IPS-NIHi11 (cell line): ENCODE measurements at regions not wholly inside any gene's neighbourhood (a gene's known extent, or its start where the extent isn't known, plus 50 kb on each side); places are given as distances from the start of the nearest gene placed in this dataset.
"Not testable (repeated sequence)": the region's sequence is repeated elsewhere in the genome, so short reads cannot be mapped to it uniquely, and the experiment has no call there.

Experiments
- DNase-seq: peaks from one replicate; pipeline ENCODE4 v3.0.0; 2012; ENCODE audit warnings: mixed read lengths, low spot score

DNA sequence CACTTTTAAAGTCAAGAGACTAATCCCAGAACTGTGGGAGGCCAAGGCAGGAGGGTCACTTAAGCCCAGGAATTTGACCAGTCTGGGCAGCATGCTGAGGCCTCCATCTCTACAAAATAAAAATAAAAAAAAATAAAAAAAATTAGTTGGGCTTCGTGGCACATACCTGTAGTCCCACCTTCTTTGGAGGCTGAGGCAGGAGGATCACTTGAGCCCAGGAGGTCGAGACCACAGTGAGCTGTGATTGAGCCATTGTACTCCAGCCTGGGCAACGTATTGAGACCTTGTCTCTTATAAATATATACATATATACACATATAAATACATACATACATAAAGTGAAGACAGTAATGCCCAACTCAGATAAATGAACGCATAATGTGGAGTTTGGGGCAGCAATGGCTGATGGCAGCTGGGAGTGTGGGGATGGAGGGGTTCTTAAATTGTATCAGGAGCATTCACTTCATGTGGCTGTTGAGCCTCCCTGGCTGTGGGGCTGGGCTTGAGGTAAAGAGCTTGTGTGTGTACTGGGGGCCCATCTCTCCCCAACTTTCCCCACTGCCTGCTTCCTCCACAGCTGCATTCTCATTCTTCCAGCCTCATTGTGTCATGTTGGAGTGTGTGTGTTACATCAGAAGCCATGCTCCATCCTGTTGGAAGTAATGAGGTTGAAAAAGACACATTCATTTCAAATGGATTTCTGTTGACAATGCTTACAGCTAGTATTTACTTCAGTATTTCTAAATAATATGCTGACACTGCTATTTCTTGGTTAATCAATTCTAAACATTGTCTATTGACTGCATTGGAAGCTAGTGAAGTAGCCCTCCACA is 96.5 kb upstream of the HS6ST1 start:
- DNase-seq: no peak

DNA sequence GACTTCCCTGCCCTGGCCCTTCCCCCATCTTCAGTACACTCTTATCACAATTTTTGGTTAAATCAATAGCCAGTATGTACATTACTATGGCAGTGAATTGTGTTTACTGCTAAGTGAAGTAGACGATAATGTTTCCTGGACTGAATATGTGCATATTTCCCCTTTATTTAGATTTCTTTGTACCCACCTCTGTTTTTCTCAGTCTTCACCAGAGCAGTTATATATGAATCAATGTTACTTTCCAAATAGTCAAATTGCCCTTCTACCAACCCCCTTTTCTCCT is 97.1 kb upstream of the HS6ST1 start:
- no peak for DNase-seq

DNA sequence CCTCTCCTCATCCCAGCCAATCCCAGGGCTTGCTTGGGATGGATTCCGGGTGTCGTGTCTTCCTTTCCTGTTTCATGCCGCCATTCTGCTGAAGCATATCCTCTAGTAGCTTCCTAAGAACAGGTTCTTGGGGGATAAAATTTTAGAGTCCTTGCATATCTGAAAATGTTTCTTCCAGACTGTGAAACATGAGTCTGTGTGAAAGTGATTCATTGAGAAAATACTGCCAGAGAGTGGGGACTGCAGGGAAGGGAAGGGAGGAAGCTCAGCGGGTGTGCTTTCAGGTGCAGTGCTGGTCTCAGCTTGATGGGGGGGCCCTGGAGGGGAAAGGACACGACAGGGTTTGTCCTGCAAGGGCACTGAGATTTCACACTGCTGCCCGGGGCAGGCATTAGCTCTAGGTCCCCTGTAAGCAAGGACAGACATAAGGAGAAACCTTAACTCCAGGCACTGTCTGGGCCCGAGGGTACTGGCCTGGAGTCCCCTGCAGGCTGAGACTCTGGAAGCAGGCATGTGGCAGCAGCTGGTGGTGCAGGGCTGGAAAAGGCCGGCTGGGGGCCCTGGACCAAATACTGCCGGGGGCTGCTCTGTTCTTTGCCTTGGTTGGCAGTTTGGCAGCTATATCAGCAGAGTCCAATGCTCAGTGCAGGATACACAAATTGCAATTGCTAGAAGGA is 97.6 kb upstream of the HS6ST1 start:
- no peak for DNase-seq

DNA sequence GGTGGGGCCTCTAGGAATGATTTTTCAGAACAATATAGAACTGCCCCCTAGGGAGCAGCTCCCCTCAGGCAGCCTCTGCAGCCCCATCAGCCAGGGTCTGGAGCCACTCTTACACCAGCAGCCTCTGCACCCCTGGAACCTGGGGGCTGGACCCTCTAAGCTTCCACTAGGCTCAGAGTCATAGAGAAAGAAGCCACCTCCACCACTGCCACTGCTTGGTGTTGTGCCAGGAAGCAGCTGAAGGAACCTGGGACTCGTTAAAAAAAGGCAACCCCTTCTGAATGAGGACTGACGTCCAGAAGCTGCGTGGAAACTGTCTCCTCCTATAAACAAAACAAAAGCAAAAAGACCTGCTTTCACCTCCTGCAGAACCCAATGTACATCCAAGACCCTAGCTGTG is 98.1 kb upstream of the HS6ST1 start:
- DNase-seq: no peak

- not testable (repeated sequence) for DNase-seq
Measured at GRCh38 chr2:128417264-128417663, 98.6 kb upstream of the HS6ST1 start.

DNA sequence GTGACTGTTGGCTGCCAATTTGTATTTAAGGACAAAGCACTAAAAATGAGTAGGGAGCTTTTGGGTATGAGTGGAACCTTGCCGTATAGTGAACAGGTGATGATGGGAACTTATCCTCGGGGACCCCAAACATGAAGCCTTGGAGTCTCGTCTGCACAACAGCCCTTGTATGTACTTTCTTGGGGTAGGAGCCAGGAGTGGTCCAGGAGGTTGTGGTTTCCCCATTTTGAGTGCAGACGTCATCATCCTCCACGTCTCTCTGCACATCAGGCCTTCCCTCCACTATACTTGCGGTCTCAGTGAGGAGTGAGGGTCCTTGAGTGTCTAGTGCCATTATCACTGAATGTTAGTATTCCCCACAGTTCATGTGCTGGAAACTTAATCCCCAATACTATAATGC is 101.5 kb upstream of the HS6ST1 start:
- no peak for DNase-seq

DNA sequence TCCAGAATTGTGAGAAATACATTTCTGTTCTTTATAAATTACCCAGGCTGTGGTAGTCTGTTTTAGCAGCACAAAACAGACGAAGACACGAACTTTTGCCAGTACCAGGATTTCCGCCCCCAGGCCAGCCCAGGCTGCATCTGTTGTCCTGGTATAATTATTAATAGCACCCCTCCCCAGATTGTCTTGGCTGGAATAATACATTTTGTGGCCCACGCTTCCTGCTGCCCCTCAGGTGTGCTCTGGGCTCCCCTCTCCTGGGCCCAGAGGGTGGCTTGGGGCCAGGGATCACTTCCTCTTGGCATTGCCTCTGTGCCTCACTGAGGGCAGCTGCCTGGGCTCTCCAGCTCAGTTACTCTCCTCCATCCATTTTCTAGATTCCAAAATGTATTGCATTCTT is 102.1 kb upstream of the HS6ST1 start:
- no peak for DNase-seq

- no peak for DNase-seq
Measured at GRCh38 chr2:128421286-128421685, 102.6 kb upstream of the HS6ST1 start.

DNA sequence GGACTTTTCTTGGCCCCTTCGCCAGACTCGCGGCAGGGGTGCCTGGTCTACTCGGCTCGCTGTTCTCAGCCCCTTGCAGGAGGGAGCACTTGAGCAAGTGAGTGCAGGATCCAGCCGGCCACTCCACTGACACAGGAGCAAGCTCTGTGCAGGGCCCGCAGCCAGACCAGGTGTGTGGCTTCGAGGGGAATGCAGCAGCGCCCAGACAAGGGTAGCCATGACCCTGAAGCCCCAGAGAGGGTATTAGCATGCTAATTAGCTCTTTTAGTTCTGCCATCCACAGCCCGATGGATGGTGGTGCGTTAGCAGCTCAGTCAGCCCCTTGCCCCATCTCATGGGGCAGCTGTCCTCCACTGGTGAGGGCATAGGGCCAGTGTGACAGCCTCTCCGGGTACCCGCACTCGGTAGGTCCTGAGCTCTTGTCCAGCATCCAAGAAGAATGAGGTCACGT is 103.2 kb upstream of the HS6ST1 start:
- DNase-seq: no peak

- DNase-seq: no peak
Measured at GRCh38 chr2:128422571-128422970, 103.9 kb upstream of the HS6ST1 start.

DNA sequence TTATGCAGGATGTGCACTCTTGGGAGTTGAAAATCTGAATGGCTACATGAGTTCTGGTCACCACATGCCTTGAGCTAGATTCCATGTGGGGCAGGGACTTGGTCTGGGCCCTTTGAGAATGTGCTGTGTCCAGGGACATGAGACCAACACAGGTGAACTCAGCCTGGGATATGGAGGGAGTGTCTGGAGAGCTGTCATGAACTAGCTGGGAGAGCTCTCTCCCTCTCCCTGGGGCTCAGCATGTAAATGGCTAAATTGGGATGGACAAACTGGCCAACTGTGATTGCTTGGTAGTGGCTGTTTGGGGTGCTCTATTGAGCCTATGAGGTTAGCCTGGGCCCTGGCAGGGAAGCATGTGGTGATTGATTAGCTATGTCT is 105.1 kb upstream of the HS6ST1 start:
- DNase-seq: no peak

DNA sequence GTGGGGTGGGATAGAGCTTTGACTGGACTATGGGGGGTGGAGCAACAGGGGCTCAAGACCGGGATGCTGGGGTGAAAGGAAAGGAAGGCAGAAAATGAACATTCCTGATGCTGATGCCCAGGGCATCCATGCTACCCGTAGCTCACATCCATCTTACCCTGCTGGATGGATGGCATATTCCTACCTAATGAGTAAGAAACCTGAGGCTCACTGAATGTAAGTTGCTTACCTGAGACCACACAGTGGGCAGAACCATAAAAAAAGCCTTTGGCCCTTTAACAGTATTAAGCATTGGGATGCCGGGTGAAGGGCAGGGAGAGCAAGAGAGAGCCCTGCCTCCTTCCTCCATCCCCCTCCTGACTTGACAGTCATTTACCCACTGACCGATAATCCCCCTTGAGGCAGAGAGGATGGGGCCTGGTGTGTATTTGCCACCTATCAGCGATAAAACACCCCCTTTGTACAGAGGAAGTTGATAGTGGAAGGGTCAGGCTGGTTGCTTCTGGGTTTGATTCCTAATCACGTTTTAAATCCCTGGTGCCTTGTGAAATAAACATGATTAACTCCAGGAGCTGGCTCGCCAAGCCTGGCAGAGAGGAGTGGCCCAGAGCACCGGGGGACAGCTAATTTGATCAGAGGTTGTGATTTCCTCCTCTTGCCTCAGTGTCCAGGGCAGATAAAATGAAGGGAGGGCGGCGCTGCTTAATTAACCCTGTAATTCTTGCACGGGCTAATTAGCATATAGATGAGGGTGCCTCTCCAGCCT is 105.9 kb upstream of the HS6ST1 start:
- DNase-seq: no peak

GRCh38 chr2:128425216-128425615 is 106.5 kb upstream of the HS6ST1 start:
- DNase-seq: no peak

- no peak for DNase-seq
Measured at GRCh38 chr2:128425731-128426620, 107.3 kb upstream of the HS6ST1 start.

GRCh38 chr2:128427413-128427755 is 108.7 kb upstream of the HS6ST1 start:
- no peak for DNase-seq

DNA sequence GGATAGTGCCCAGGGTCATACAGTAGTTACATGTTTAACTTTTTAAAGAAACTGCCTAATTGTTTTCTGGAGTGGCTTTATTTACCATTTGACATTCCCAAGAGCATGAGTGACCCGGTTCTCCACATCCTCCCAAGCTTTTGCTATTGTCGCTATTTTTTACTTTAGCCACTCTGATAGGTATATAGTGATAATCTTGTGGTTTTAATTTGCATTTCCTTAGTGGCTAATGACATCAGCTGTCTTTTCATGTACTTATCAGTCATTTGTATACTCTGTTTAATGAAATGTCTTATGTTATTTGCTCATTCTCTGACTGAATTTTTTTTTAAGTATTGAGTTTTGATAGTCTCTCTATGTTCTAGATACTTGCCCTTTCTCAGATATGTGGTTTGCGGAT is 109.7 kb upstream of the HS6ST1 start:
- DNase-seq: no peak

DNA sequence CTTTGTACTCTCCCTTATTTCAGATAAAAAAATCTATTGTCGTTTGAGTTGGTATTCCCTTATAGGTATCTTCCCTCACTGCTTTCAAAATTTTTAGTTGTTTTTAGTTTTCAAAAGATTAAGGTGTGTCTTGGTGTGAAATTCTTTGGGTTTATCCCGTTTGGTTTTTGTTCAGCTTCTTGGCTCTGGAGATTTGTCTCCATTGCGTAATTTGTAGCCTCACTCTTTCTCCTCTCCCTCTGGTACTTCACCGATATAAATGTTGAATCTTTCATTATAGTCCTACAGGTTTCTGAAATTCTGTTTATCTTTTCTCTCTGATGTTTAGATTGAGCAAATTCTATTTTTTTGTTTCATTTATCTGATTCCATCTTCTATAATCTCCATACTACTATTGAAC is 113.8 kb upstream of the HS6ST1 start:
- no peak for DNase-seq

DNA sequence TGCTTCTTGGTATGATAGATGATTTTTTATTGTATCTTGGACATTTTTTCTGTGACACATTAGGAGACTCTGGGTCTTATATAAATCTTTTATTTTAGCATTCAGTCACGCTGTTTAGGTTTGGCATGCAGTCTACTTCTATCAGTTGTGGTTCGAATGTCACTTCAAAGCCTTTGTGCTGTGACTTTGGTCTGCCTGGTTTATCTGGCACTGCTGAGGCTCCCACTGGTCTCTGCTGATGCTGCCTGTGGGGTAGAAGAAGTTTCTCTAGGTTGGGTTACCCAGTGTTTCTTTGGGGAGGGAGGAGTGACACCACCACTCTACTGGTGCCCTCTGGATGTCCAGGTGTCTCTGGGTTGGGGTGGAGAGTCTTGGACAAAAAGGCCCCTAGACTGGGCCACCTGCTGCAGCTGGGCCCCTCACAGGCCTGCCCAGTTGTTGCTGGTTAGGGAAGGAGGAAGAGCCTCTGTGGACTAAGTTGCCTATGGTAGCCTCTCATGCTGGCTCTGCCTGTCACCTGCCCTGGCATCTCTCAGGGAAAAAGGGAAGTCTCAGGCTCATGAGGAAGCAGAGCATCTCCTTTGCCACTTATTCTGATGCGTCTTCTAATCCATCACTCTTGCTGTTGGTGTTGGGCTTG is 115.4 kb upstream of the HS6ST1 start:
- DNase-seq: no peak

DNA sequence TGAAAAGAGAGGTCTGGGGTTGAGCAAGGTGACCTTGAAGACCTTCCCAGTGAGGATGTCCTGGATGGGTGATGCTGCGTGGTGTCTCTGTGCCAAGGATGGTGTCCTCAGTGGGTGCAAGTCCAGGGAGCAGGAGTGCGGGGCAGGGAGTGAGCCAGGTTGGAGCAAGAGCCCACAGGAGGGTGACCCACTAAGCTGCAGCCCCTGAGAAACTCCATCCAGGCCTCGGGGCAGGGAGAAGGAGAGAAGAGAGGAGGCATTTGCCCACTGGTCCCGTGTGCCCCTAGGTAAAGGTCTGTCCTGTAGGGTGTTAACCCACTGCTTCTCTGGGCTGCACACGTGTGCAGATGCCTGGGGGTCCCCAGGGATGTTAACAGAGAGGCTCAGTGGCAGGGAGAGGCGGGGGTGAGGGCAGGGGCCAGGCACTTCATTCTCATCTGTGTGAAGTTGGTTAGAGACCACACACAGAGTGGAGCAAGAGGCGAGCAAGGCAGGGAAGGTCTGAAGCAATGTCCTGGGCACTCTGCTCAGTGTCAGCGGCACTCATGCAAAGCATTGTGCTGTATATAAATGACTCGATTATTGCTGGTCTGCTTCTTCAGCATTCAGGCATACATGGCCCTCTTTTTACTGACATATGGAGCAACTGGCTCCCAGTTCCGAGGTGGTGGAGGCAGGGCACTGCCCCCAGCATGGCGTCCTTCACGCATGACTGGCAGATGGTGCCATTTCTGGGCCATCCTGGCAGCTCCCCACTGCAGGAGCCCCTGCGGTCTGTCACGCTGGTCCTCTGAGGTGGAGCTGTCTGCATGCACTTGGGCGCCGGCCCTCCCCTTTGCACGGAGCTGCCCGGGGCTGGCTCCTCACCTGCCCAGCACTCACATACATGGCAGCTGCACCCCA is 117.2 kb upstream of the HS6ST1 start:
- no peak for DNase-seq

- no peak for DNase-seq
Measured at GRCh38 chr2:128436479-128437203, 118.0 kb upstream of the HS6ST1 start.
